GM23338 (cell line): ENCODE measurements at regions not wholly inside any gene's neighbourhood (a gene's known extent, or its start where the extent isn't known, plus 50 kb on each side); places are given as distances from the start of the nearest gene placed in this dataset.

Source experiments
- ATAC-seq: fragments of 200-7000 bp; cut with Tn5 transposase; 3 replicates; pipeline ENCODE4 v1.9.1; 2020
- DNase-seq: peaks from one replicate; pipeline ENCODE4 v3.0.0-alpha.2; 2015; ENCODE audit warnings: low spot score
- H2AFZ ChIP-seq: fragments of 200-600 bp; sonication (generic); 2 replicates; pipeline ENCODE4 v1.8.0; 2016; ENCODE audit warnings: antibody characterized with exemption, mild to moderate bottlenecking, moderate library complexity
- H3F3A ChIP-seq: fragments of 200-600 bp; sonication (generic); replicated peaks from 2 replicates; pipeline ENCODE4 v1.8.0; 2017; ENCODE audit warnings: antibody characterized with exemption, mixed run types, low read depth
- H3K27ac ChIP-seq: fragments of 200-600 bp; sonication (generic); 2 replicates; pipeline ENCODE4 v1.6.1; 2016; ENCODE audit warnings: low read depth
- H3K27me3 ChIP-seq: fragments of 200-600 bp; sonication (generic); 2 replicates; pipeline ENCODE4 v1.8.0; 2016; ENCODE audit warnings: mild to moderate bottlenecking, mixed run types, moderate library complexity; ENCODE audit not compliant: insufficient read depth
- H3K36me3 ChIP-seq: fragments of 200-600 bp; sonication (generic); 2 replicates; pipeline ENCODE4 v1.8.0; 2016; ENCODE audit warnings: mild to moderate bottlenecking; ENCODE audit not compliant: insufficient read depth
- H3K4me1 ChIP-seq: fragments of 200-600 bp; sonication (generic); 2 replicates; pipeline ENCODE4 v1.8.0; 2016; ENCODE audit warnings: mild to moderate bottlenecking, moderate library complexity; ENCODE audit not compliant: insufficient read depth
- H3K4me2 ChIP-seq: fragments of 200-600 bp; sonication (generic); 2 replicates; pipeline ENCODE4 v1.7.1; 2017; ENCODE audit warnings: mixed run types
- H3K4me3 ChIP-seq: fragments of 200-600 bp; sonication (generic); 2 replicates; pipeline ENCODE4 v1.6.1; 2016; ENCODE audit warnings: mixed run types
- H3K79me2 ChIP-seq: fragments of 200-600 bp; sonication (generic); replicated peaks from 2 replicates; pipeline ENCODE4 v1.8.0; 2017; ENCODE audit warnings: mild to moderate bottlenecking; ENCODE audit not compliant: insufficient read depth
- H3K9me2 ChIP-seq: fragments of 200-600 bp; sonication (generic); 2 replicates; pipeline ENCODE4 v1.8.0; 2017; ENCODE audit not compliant: insufficient read depth
- H4K20me1 ChIP-seq: fragments of 200-600 bp; sonication (generic); replicated peaks from 2 replicates; pipeline ENCODE4 v1.8.0; 2017; ENCODE audit warnings: mild to moderate bottlenecking; ENCODE audit not compliant: insufficient read depth
- H3K27ac Mint-ChIP-seq: 2 replicates; pipeline ENCODE4 v1.8.0; 2020; ENCODE audit warnings: inconsistent platforms, mild to moderate bottlenecking, moderate library complexity, mixed read lengths
- H3K27me3 Mint-ChIP-seq: 3 replicates; pipeline ENCODE4 v1.8.0; 2022; ENCODE audit warnings: low read depth, mild to moderate bottlenecking, moderate library complexity, mixed read lengths, inconsistent platforms; ENCODE audit not compliant: insufficient read depth, poor library complexity
- H3K36me3 Mint-ChIP-seq: 3 replicates; pipeline ENCODE4 v1.8.0; 2021; ENCODE audit warnings: low read depth, mild to moderate bottlenecking, inconsistent platforms, moderate library complexity, mixed read lengths
- H3K4me1 Mint-ChIP-seq: 3 replicates; pipeline ENCODE4 v1.8.0; 2020; ENCODE audit warnings: mild to moderate bottlenecking, inconsistent platforms, mixed read lengths
- H3K4me3 Mint-ChIP-seq: 3 replicates; pipeline ENCODE4 v1.8.0; 2021; ENCODE audit warnings: moderate library complexity, mild to moderate bottlenecking, inconsistent platforms, mixed read lengths
- H3K9me3 Mint-ChIP-seq: 3 replicates; pipeline ENCODE4 v1.8.0; 2020; ENCODE audit warnings: moderate library complexity, mild to moderate bottlenecking, inconsistent platforms, mixed read lengths
- CREB1 ChIP-seq: fragments of 250-450 bp; sonication (Bioruptor Pico); IDR thresholded peaks from 2 replicates; pipeline ENCODE4 v1.5.0; 2020; ENCODE audit warnings: low read depth, mild to moderate bottlenecking, moderate library complexity
- EZH2 ChIP-seq: fragments of 200-600 bp; sonication (generic); IDR thresholded peaks from one replicate; pipeline ENCODE4 v1.8.0; 2017; ENCODE audit warnings: antibody characterized with exemption, mild to moderate bottlenecking, low read depth; ENCODE audit not compliant: unreplicated experiment
- JUNB ChIP-seq: IDR thresholded peaks from one replicate; pipeline ENCODE4 v1.6.1; 2016; ENCODE audit warnings: antibody characterized with exemption; ENCODE audit not compliant: unreplicated experiment
- STAT1 ChIP-seq: IDR thresholded peaks from one replicate; pipeline ENCODE4 v1.6.1; 2016; ENCODE audit warnings: antibody characterized with exemption; ENCODE audit not compliant: unreplicated experiment
- ZNF114 ChIP-seq: fragments of 250-450 bp; sonication (Bioruptor Pico); IDR thresholded peaks from 2 replicates; pipeline ENCODE4 v1.5.0; 2020; ENCODE audit warnings: mild to moderate bottlenecking, moderate library complexity
- ZNF331 ChIP-seq: fragments of 250-450 bp; sonication (Bioruptor Pico); IDR thresholded peaks from 2 replicates; pipeline ENCODE4 v1.5.0; 2020; ENCODE audit warnings: low read depth, mild to moderate bottlenecking, moderate library complexity
- TF ChIP-seq, protein P1 (sequence below): IDR thresholded peaks from 2 replicates; pipeline ENCODE4 v1.6.1; 2016; ENCODE audit warnings: antibody characterized with exemption
- TF ChIP-seq, protein P2 (sequence below): IDR thresholded peaks from one replicate; pipeline ENCODE4 v1.6.1; 2018; ENCODE audit warnings: antibody characterized with exemption; ENCODE audit not compliant: unreplicated experiment
- TF ChIP-seq, protein P3 (sequence below), 2 experiments: fragments of 200-600 bp in 1 of 2; sonication (generic) in 1 of 2; conservative IDR thresholded peaks; 2 replicates each; pipeline versions ENCODE4 v1.5.1 to v1.6.1; 2016 to 2017; ENCODE audit warnings: antibody characterized with exemption in 2 of 2, low read depth in 2 of 2, mild to moderate bottlenecking in 2 of 2, moderate library complexity in 1 of 2

DNA sequence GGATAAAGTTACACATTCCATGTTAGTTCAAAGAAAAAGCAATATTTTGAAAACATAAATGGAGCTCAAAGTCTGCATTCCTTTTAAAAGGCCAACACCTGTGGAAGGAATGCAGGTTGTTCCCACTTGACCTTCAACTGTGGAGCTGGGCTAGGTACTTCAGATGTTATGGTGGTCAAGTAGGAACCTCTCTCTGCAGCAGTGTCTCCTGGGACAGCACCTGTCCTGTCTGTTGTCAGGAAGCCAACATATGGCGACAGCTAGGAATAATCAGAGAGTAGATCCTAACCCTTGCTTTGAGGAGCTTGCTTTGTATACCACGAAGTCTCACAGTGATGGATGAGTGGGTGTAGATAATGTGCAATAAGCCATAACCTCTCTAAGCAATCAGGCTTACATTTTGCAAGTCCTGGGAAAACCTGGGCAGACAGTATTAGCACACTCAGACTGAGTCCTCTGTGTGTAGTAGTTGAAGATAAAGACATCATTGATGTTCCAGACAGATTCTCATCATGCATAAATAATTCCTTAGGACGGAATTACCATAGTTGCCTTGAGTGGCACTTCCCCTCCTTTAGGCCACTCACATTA is 347.5 kb downstream of the PRL start (continued):
- TF ChIP-seq, protein P1, sequence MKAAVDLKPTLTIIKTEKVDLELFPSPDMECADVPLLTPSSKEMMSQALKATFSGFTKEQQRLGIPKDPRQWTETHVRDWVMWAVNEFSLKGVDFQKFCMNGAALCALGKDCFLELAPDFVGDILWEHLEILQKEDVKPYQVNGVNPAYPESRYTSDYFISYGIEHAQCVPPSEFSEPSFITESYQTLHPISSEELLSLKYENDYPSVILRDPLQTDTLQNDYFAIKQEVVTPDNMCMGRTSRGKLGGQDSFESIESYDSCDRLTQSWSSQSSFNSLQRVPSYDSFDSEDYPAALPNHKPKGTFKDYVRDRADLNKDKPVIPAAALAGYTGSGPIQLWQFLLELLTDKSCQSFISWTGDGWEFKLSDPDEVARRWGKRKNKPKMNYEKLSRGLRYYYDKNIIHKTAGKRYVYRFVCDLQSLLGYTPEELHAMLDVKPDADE: no peak
- TF ChIP-seq ZNF114 (CRISPR knock-in tag) (no peak), CREB1 (CRISPR knock-in tag) (no peak), ZNF331 (CRISPR knock-in tag) (no peak), EZH2 (no peak), JUNB (no peak), STAT1 (no peak)
- TF ChIP-seq, protein P2, sequence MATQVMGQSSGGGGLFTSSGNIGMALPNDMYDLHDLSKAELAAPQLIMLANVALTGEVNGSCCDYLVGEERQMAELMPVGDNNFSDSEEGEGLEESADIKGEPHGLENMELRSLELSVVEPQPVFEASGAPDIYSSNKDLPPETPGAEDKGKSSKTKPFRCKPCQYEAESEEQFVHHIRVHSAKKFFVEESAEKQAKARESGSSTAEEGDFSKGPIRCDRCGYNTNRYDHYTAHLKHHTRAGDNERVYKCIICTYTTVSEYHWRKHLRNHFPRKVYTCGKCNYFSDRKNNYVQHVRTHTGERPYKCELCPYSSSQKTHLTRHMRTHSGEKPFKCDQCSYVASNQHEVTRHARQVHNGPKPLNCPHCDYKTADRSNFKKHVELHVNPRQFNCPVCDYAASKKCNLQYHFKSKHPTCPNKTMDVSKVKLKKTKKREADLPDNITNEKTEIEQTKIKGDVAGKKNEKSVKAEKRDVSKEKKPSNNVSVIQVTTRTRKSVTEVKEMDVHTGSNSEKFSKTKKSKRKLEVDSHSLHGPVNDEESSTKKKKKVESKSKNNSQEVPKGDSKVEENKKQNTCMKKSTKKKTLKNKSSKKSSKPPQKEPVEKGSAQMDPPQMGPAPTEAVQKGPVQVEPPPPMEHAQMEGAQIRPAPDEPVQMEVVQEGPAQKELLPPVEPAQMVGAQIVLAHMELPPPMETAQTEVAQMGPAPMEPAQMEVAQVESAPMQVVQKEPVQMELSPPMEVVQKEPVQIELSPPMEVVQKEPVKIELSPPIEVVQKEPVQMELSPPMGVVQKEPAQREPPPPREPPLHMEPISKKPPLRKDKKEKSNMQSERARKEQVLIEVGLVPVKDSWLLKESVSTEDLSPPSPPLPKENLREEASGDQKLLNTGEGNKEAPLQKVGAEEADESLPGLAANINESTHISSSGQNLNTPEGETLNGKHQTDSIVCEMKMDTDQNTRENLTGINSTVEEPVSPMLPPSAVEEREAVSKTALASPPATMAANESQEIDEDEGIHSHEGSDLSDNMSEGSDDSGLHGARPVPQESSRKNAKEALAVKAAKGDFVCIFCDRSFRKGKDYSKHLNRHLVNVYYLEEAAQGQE: no peak
- TF ChIP-seq, protein P3, sequence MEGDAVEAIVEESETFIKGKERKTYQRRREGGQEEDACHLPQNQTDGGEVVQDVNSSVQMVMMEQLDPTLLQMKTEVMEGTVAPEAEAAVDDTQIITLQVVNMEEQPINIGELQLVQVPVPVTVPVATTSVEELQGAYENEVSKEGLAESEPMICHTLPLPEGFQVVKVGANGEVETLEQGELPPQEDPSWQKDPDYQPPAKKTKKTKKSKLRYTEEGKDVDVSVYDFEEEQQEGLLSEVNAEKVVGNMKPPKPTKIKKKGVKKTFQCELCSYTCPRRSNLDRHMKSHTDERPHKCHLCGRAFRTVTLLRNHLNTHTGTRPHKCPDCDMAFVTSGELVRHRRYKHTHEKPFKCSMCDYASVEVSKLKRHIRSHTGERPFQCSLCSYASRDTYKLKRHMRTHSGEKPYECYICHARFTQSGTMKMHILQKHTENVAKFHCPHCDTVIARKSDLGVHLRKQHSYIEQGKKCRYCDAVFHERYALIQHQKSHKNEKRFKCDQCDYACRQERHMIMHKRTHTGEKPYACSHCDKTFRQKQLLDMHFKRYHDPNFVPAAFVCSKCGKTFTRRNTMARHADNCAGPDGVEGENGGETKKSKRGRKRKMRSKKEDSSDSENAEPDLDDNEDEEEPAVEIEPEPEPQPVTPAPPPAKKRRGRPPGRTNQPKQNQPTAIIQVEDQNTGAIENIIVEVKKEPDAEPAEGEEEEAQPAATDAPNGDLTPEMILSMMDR (conservative IDR thresholded peaks at IDR 0.05; ENCODE audit: low read depth in 2 of 2): no peak

DNA sequence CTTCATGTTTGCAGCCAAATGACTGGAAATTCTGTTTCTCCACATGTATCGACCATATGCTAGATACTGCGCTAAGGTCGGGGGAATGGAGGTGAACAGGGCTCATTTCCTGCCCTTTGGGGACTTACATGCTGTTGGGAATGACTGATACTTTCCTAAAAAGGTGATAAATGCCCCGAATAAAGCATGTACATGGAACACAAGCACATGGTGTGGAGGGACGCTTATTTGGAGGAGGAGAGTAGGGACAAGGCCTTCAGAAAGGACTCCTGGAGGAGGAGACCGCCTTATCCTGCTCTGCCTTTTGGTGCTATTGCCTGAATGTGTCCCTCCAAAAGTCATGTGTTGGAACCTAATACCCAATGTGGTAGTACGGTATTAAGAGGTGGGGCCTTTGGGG is 344.5 kb downstream of the PRL start:
- Mint-ChIP-seq H3K4me1 (peaks cover 44% of the 10 kb centered on the region), H3K27me3 (peaks cover 7% of the 10 kb centered on the region), H3K36me3 (no peaks in the 10 kb centered on the region), H3K27ac (no peak overlapping the region), H3K9me3 (no peaks in the 10 kb centered on the region), H3K4me3 (no peak overlapping the region)
- H3K4me2 ChIP-seq: no peak overlapping the region
- no peak overlapping the region for H2AFZ ChIP-seq
- H3K79me2 ChIP-seq: peaks cover 11% of the 10 kb centered on the region
- no peaks in the 10 kb centered on the region; the same call in 1 of the 2 replicates for H4K20me1 ChIP-seq
- H3K27ac ChIP-seq: no peak overlapping the region
- H3K4me3 ChIP-seq: no peak overlapping the region
- no peak for DNase-seq
- peaks cover 10% of the 10 kb centered on the region for H3K4me1 ChIP-seq
- no peaks in the 10 kb centered on the region for H3K27me3 ChIP-seq
- H3K36me3 ChIP-seq: no peaks in the 10 kb centered on the region
- no peaks in the 10 kb centered on the region for H3K9me2 ChIP-seq
- H3F3A ChIP-seq: no peaks in the 10 kb centered on the region
- no peak for ATAC-seq
- TF ChIP-seq, protein P2: no peak
- TF ChIP-seq JUNB: no peak
- TF ChIP-seq, protein P3 (conservative IDR thresholded peaks at IDR 0.05; ENCODE audit: low read depth in 2 of 2): no peak
